Lower leg skin (tissue), 4 donors: ENCODE measurements at regions not wholly inside any gene's neighbourhood (a gene's known extent, or its start where the extent isn't known, plus 50 kb on each side); places are given as distances from the start of the nearest gene placed in this dataset.
"Not testable (repeated sequence)": the region's sequence is repeated elsewhere in the genome, so short reads cannot be mapped to it uniquely, and the experiment has no call there.

Source experiments
- DNase-seq, 2 donors: peaks; one replicate each; pipeline ENCODE4 v3.0.0-alpha.2; 2019; ENCODE audit warnings: low spot score in 2 of 2
- H3K4me3 ChIP-seq: fragments of 200-600 bp; sonication (generic); 2 replicates; pipeline ENCODE4 v1.5.1; 2017; ENCODE audit warnings: mild to moderate bottlenecking, low read depth; ENCODE audit not compliant: poor library complexity, severe bottlenecking
- POLR2A ChIP-seq, 2 donors: fragments of 450-650 bp; IDR thresholded peaks; one replicate each; pipeline ENCODE4 v1.6.1; 2016 to 2017; ENCODE audit warnings: antibody characterized with exemption in 2 of 2, mild to moderate bottlenecking in 1 of 2, moderate library complexity in 1 of 2
- WGBS, 2 donors: methylation state at CpG; one replicate each; pipeline ENCODE4 v1.1.5; 2018; 5-methylcytosine and 5-hydroxymethylcytosine counted together
- intact Hi-C: fragments of 100-400 bp; cut with DNase I; formaldehyde crosslinking; loops from one replicate; pipeline ENCODE4 v1.15.0; 2023; ENCODE audit warnings: low total_unique reads
- TF ChIP-seq, protein P1 (sequence below), 3 donors: fragments of 450-650 bp; IDR thresholded peaks; one replicate each; pipeline ENCODE4 v1.5.1; 2016; ENCODE audit warnings: antibody characterized with exemption in 3 of 3, mild to moderate bottlenecking in 3 of 3, moderate library complexity in 2 of 3

DNA sequence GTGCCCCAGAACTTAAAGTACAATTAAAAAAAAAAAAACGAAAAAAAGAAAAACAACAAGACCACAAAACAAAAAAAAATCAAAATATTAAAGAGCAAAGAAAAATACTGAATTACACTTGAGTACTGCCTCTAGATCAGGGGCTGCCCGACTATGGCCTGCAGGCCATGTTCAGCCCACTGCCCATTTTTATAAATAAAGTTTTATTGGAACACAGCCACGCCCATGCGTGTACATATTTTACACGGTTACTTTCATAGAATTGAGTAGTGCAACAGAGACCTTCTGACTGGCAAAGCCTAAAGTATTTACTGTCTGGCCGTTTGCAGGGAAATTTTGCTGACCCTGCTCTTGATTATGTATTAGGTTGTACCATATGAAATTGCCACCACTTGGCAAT, 130.5 kb downstream of the ATXN3L start:
- intact Hi-C loops, result no loop called here
- TF ChIP-seq, protein P1, sequence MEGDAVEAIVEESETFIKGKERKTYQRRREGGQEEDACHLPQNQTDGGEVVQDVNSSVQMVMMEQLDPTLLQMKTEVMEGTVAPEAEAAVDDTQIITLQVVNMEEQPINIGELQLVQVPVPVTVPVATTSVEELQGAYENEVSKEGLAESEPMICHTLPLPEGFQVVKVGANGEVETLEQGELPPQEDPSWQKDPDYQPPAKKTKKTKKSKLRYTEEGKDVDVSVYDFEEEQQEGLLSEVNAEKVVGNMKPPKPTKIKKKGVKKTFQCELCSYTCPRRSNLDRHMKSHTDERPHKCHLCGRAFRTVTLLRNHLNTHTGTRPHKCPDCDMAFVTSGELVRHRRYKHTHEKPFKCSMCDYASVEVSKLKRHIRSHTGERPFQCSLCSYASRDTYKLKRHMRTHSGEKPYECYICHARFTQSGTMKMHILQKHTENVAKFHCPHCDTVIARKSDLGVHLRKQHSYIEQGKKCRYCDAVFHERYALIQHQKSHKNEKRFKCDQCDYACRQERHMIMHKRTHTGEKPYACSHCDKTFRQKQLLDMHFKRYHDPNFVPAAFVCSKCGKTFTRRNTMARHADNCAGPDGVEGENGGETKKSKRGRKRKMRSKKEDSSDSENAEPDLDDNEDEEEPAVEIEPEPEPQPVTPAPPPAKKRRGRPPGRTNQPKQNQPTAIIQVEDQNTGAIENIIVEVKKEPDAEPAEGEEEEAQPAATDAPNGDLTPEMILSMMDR (IDR thresholded peaks at IDR 0.05), result no peak
- no peak for TF ChIP-seq POLR2A (IDR thresholded peaks at IDR 0.05)
- 74 to 85% methylated on average over 6 of the region's 6 CpGs for WGBS, 2 donors
- H3K4me3 ChIP-seq, result no peak overlapping the region
- no peak for DNase-seq

DNA sequence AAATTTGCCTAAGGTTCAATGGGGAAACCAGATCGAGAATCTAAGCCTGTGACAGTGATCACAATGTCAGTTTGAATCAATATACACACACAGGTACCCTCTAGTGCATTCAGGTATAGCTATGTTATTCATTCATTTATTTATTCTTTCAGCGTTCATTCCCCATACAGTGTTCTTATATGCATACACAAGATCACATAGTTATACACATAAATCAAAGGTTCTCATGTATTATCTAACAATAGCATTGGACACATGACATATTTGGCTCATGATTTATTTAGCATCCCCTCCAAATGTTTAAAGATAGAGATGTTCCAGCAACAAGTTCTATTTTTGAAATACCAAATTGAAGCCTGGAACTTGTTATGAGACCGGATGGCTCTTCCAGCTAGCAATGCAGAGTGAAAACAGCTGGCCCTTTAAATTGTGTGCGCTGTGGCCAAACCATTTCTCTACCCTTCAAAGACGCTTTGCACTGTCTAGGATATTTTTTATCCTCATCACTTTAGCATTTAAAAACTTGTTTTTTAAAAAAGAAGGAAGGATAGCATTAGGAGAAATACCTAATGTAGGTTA, 131.0 kb downstream of the ATXN3L start:
- no peak overlapping the region for H3K4me3 ChIP-seq
- TF ChIP-seq, protein P1 (IDR thresholded peaks at IDR 0.05), result no peak
- no peak for TF ChIP-seq POLR2A (IDR thresholded peaks at IDR 0.05)
- WGBS, 2 donors, result 60 to 71% methylated on average over 5 of the region's 5 CpGs
- intact Hi-C loops, result no loop called here
- DNase-seq, result no peak

DNA sequence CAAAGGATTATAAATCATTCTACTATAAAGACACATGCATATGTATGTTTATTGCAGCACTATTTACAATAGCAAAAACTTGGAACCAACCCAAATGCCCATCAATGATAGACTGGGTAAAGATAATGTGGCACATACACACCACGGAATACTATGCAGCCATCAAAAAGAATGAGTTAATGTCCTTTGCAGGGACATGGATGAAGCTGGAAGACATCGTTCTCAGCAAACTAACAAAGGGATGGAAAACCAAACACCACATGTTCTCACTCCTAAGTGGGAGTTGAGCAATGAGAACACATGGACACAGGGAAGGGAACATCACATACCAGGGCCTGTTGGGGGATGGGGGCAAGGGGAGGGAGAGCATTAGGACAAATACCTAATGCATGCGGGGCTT, 133.2 kb downstream of the ATXN3L start:
- intact Hi-C loops, DNase-seq, H3K4me3 ChIP-seq: not testable (repeated sequence)
- WGBS, 2 donors, result 82 to 97% methylated on average over 3 of the region's 3 CpGs

DNA sequence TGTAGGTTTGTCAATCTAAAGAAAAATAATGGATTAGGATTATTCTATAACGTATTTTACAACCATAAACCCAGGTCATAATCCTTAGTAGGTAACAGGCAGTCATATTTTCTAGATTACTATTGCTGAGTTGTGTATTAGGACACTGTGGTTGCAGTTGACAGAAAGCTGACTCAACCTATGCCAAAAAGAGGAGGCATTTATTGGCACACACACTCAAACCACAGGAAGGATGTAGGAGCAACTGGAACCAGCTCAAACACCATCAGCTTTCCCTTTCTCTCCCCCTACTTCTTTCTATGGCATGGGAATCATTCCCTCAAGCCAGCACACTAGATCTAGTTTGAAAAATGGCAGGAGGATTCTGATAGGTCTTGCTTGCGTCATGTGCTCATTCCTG, 136.4 kb upstream of the FAM9C start:
- intact Hi-C loops, result no loop called here
- WGBS, 2 donors, result 72 to 92% methylated on average over 2 of the region's 2 CpGs
- no peak for DNase-seq
- no peak overlapping the region for H3K4me3 ChIP-seq
- TF ChIP-seq, protein P1 (IDR thresholded peaks at IDR 0.05), result no peak
- no peak for TF ChIP-seq POLR2A (IDR thresholded peaks at IDR 0.05)

DNA sequence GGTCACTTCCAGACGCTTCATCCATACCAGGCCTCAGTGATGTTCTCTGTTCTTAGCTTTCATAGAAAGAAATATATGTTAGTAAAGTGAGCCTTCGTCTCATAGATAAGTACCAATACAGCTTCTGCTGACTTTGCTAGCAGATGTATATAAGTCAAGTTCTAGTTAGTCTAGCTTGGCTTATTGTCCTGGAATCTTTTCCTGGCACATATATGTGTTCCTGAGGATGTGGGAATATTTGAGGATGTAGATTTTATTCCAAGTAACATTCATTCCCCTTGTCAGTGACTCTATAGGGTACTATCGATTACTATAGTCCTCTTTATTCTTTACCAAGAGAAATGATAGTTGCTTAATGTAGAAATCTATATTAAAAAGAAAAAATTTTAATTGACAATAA, 135.2 kb upstream of the FAM9C start:
- no peak for TF ChIP-seq POLR2A (IDR thresholded peaks at IDR 0.05)
- TF ChIP-seq, protein P1 (IDR thresholded peaks at IDR 0.05), result no peak
- intact Hi-C loops, result no loop called here
- 81 to 93% methylated on average over 3 of the region's 3 CpGs for WGBS, 2 donors
- H3K4me3 ChIP-seq, result no peak overlapping the region
- DNase-seq, result no peak

DNA sequence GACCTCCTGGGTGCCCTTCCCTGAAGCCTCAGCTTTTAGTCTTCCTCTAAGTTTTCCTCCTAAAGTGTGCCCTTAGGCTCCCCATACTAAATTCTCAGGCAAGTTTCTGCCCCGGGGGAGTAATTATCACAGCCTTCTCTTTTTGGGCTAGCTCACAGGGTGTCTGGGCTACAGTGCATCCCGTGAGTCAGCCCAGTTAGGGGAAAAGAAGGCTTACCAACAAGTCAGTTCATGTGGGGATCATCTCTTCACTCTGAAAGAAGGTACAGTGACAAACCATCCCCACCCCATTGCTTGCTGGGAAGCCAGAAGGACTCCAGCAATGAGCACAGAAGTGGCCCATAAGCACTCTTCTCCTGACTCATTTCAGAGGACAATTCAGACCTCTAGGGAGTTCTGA, 134.7 kb upstream of the FAM9C start:
- DNase-seq, result no peak
- H3K4me3 ChIP-seq, result no peak overlapping the region
- WGBS, 2 donors, result 47 to 50% methylated on average over 1 to 2 of the region's 2 CpGs
- intact Hi-C loops, result no loop called here
- TF ChIP-seq, protein P1 (IDR thresholded peaks at IDR 0.05), result no peak
- TF ChIP-seq POLR2A (IDR thresholded peaks at IDR 0.05), result no peak
